ENCODE measurements at regions not wholly inside any gene's neighbourhood (a gene's known extent, or its start where the extent isn't known, plus 50 kb on each side); places are given as distances from the start of the nearest gene placed in this dataset.

DNA sequence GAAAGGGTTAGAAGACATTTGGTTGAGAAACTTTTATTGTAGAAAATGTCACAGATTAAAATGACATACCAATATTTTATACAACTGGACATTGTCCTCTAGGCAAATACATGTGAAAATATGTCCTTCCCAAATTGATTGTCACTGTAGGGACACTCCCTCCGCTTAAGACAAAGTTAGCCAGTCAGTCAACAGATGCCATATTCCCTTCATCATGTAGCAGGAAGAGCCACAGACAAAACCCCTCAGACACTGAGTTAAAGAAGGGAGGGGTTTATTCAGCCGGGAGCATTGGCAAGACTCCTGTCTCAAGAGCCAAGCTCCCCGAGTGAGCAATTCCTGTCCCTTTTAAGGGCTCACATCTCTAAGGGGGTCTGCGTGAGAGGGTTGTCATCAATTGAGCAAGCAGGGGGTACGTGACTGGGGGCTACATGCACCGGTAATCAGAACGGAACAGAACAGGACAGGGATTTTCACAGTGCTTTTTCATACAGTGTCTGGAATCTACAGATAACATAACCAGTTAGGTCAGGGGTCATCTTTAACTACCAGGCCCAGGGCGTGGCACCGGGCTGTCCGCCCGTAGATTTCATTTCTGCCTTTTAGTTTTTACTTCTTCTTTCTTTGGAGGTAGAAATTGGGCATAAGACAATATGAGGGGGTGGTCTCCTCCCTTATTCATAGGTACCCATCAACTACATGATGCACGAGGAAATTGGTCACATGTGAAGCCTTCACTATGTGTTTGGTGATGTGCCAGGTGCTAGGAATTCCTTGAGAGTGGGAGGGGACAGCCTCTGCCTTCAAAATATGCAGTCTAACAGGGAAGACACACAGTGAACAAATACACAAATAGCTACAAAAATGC, 155.7 kb upstream of the CDYL start:
- no peak for DNase-seq (ENCODE audit: low spot score)
- TF ChIP-seq, protein P1, sequence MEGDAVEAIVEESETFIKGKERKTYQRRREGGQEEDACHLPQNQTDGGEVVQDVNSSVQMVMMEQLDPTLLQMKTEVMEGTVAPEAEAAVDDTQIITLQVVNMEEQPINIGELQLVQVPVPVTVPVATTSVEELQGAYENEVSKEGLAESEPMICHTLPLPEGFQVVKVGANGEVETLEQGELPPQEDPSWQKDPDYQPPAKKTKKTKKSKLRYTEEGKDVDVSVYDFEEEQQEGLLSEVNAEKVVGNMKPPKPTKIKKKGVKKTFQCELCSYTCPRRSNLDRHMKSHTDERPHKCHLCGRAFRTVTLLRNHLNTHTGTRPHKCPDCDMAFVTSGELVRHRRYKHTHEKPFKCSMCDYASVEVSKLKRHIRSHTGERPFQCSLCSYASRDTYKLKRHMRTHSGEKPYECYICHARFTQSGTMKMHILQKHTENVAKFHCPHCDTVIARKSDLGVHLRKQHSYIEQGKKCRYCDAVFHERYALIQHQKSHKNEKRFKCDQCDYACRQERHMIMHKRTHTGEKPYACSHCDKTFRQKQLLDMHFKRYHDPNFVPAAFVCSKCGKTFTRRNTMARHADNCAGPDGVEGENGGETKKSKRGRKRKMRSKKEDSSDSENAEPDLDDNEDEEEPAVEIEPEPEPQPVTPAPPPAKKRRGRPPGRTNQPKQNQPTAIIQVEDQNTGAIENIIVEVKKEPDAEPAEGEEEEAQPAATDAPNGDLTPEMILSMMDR (IDR thresholded peaks at IDR 0.05; ENCODE audit: borderline replicate concordance, control extremely low read depth, extremely low read depth, insufficient read depth, missing control alignments) = no peak
- in situ Hi-C loops (cut with MboI; ENCODE audit: low sequenced_read_pairs, unreplicated experiment) = no loop called here

DNA sequence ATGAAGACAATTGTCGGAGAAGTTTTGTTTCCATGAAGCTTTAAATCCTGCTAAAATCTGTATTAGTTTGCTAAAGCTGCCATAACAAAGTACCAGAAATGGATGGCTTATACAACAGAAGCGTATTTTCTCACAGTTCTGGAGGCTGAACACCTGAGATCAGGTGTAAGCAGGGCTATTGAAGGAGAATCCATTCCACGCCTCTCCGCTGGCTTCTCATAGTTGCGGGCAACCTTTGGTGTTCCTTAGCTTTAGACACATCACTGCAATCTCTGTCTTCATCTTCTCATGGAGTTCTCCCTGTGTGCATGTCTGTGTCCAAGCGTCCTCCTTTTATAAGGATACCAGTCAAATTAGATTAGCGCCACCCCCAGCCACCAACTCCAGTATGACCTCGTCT, 159.9 kb upstream of the CDYL start:
- in situ Hi-C loops (cut with MboI; ENCODE audit: low sequenced_read_pairs, unreplicated experiment) = no loop called here
- no peak for DNase-seq (ENCODE audit: low spot score)
- TF ChIP-seq, protein P1 (IDR thresholded peaks at IDR 0.05; ENCODE audit: borderline replicate concordance, control extremely low read depth, extremely low read depth, insufficient read depth, missing control alignments) = no peak

DNA sequence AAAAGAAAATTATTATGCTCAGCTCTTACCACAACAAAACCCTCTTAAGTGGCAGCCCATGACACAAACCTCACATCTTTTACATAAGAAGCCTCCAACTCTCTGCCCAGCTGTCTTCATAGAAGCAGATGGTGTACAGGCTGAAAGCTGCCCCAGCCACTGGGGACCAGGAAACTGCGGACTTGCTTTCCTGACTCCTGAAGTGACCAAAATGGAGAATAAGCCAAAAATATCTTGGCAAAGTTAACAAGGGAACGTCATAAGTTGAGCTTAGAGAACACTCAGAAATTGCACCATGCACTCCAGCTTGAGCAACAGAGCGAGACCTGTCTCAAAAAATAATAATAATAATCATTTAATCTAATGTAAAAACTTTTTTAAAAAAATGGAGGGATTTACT, 160.3 kb upstream of the CDYL start:
- in situ Hi-C loops (cut with MboI; ENCODE audit: low sequenced_read_pairs, unreplicated experiment) = no loop called here
- no peak for DNase-seq (ENCODE audit: low spot score)
- TF ChIP-seq, protein P1 (IDR thresholded peaks at IDR 0.05; ENCODE audit: borderline replicate concordance, control extremely low read depth, extremely low read depth, insufficient read depth, missing control alignments) = no peak

DNA sequence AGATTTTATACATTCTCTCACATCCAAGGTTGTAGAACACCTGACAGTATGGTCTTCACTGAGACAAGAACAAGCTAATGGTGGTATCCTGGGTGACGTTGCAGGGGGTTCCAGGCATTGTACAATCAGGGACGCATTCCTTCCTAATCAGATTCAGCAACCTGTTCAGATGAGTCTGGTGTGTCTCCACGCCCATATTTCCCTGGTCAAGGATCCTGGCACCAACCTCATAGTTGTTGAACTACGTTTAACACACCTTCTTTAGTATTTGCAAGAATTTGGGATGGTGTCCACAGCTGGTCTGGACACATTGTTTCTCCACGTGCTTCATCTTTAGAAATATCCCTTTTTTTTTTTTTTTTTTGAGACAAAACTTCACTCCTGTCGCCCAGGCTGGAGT, 161.0 kb upstream of the CDYL start:
- in situ Hi-C loops (cut with MboI; ENCODE audit: low sequenced_read_pairs, unreplicated experiment) = no loop called here
- TF ChIP-seq, protein P1 (IDR thresholded peaks at IDR 0.05; ENCODE audit: borderline replicate concordance, control extremely low read depth, extremely low read depth, insufficient read depth, missing control alignments) = no peak
- DNase-seq (ENCODE audit: low spot score) = no peak

DNA sequence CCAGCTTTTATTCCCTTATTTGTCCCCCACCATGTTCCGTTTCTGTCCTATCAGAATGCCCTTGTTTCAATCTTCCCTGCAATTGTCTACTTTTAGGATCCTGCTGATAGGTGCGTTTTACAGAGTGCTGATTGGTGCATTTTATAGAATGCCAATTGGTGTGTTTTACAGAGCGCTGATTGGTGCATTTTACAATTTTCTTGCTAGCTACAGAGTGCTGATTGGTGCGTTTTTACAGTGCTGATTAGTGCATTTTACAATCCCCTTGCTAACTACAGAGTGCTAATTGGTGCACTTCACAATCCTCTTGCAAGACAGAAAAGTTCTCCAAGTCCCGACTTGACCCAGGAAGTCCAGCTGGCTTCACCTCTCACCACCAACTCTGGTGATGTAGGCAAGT, 161.6 kb upstream of the CDYL start:
- no peak for DNase-seq (ENCODE audit: low spot score)
- TF ChIP-seq, protein P1 (IDR thresholded peaks at IDR 0.05; ENCODE audit: borderline replicate concordance, control extremely low read depth, extremely low read depth, insufficient read depth, missing control alignments) = no peak
- in situ Hi-C loops (cut with MboI; ENCODE audit: low sequenced_read_pairs, unreplicated experiment) = no loop called here

DNA sequence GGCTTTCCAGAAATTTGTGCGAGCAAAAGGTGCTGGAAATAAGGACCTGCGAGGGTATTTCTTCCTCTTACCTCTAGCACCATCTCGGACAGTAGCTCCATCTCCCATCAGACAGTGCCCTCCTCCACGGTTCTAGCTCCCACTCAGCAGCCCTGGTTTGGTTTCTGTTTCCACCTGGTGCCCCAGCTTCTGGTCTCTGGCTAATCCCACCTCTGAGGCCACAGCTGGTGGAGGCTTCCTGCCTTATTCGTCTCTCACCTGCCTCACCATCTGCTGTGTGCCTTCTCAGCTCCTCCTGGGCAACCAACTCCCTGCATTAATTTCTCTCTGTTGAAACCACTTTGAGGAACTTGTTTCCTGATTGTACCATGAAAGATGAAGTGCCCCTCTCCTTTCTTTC, 162.4 kb upstream of the CDYL start:
- DNase-seq (ENCODE audit: low spot score) = no peak
- in situ Hi-C loops (cut with MboI; ENCODE audit: low sequenced_read_pairs, unreplicated experiment) = no loop called here
- TF ChIP-seq, protein P1 (IDR thresholded peaks at IDR 0.05; ENCODE audit: borderline replicate concordance, control extremely low read depth, extremely low read depth, insufficient read depth, missing control alignments) = no peak
